Stimulated activated naive CD8-positive, alpha-beta T cell treated with anti-CD3 and anti-CD28 coated beads, Interleukin-15, amount 100 ng/mL, for 72 hours (primary cell): ENCODE measurements at regions not wholly inside any gene's neighbourhood (a gene's known extent, or its start where the extent isn't known, plus 50 kb on each side); places are given as distances from the start of the nearest gene placed in this dataset.
A peak's percentile ranks its signal among the peaks of the same experiment; 100 is the strongest.

ENCODE experiments used
- ATAC-seq: fragments of 150-1000 bp; cut with Tn5 transposase; 2 replicates; pipeline ENCODE4 v1.10.0; 2021; ENCODE audit warnings: mild to moderate bottlenecking, moderate library complexity
- DNase-seq, 2 donors: peaks; one replicate each; pipeline ENCODE4 v3.0.0; 2021 to 2022
- H3K27ac Mint-ChIP-seq, 2 donors: one replicate each; pipeline ENCODE4 v1.8.0; 2022; ENCODE audit warnings: mild to moderate bottlenecking in 2 of 2, mixed read lengths in 2 of 2, moderate library complexity in 2 of 2
- H3K27me3 Mint-ChIP-seq: one replicate; pipeline ENCODE4 v1.8.0; 2022; ENCODE audit warnings: mixed read lengths
- H3K4me1 Mint-ChIP-seq: one replicate; pipeline ENCODE4 v1.8.0; 2022; ENCODE audit warnings: mild to moderate bottlenecking, mixed read lengths
- H3K4me3 Mint-ChIP-seq, 2 donors: one replicate each; pipeline ENCODE4 v1.8.0; 2022; ENCODE audit warnings: mild to moderate bottlenecking in 2 of 2, mixed read lengths in 2 of 2, moderate library complexity in 1 of 2
- H3K9me3 Mint-ChIP-seq, 2 donors: one replicate each; pipeline ENCODE4 v1.8.0; 2022; ENCODE audit warnings: mixed read lengths in 2 of 2

GRCh38 chrY:15535784-15536511 lies 1011.6 kb downstream of the NLGN4Y start:
- peak overlapping the region; percentile 39 to 41 for H3K4me3 Mint-ChIP-seq
- H3K27me3 Mint-ChIP-seq, result no peaks in the 10 kb centered on the region
- peak overlapping the region; percentile 14 to 49 for H3K27ac Mint-ChIP-seq
- DNase-seq (peak; percentile 1 to 35), ATAC-seq (peak; percentile 99)
- peaks cover 7% of the 10 kb centered on the region for H3K4me1 Mint-ChIP-seq
- peaks cover 1 to 2% of the 10 kb centered on the region in 2 donors for H3K9me3 Mint-ChIP-seq

DNA sequence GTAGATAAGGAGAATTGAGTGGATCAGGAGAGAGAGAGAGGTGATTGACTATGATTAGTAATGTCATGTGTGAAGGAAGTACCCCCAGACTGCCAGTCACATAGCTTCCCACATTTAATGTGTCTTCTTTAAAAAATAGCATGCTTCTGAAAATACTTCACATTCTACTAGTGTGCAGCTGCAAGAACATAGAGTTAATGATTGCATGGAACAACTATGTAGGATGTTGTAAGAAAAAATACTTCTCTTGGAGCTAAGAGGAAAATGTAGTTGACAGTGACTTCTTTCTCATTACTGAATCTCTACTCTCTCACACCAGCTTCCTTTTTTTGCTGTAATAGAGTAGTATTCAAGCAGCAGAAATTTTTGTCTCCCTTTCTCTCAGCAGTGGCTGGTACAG lies 1016.2 kb downstream of the NLGN4Y start:
- DNase-seq (no peak), ATAC-seq (no peak)
- no peak overlapping the region for H3K4me3 Mint-ChIP-seq

DNA sequence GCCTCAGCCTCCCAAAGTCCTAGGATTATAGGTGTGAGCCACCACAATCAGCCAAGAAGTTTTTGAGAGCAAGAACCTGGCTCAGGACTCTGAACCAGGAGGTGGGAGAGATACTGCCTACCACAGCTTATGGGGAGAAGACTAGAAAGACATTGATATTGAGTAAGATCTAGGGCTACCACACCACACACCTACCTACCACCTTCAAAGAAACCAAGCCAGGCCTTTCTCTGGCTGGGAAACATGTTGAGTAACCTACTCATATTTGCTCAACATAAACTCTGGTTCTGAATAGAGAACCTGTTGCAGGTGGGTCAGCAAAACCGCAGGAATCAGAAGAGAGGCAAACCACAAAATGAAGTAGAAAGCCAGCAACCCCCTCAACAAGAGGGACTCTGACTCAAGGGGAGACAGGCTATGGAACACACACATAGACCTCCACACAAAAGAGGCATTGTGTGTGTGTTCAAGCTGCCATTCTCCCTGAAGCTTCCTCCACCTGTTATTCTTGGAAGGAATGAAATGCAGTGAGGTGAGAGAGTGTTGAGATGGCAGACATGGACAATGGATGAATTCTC lies 1021.9 kb downstream of the NLGN4Y start:
- DNase-seq (peak in 1 of 2 donors; percentile 21), ATAC-seq (peak; percentile 88)
- Mint-ChIP-seq H3K4me3 (no peak overlapping the region), H3K9me3 (peaks cover 0 to 12% of the 10 kb centered on the region in 2 donors), H3K27me3 (no peaks in the 10 kb centered on the region), H3K27ac (no peak overlapping the region), H3K4me1 (no peaks in the 10 kb centered on the region)

More for the DNA sequence above, 1016.2 kb downstream of the NLGN4Y start:
- no peaks in the 10 kb centered on the region for H3K9me3 Mint-ChIP-seq
- H3K27ac Mint-ChIP-seq, result no peak overlapping the region
- H3K4me1 Mint-ChIP-seq, result peaks cover 7% of the 10 kb centered on the region
- H3K27me3 Mint-ChIP-seq, result no peaks in the 10 kb centered on the region

DNA sequence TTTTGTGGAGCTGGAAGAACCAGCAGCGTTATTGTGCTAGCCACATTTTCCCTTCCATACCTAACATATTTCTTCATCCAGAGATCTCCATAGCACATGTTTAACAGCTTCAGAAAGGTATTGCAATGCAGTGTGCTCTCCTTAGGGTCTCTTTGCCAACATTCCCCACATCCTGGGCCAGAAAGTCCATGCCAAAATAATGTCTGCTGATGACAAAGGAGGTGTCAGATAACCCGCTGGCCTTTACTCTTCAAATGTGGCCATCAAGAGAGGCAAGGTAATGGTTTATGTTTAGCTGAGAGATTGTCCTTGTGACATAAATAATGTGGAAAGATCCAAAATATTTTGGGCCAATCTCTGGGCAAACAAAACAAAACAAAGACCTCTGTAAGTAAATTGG lies 1027.7 kb downstream of the NLGN4Y start:
- DNase-seq, result no peak
- peaks cover 0 to 12% of the 10 kb centered on the region in 2 donors for H3K9me3 Mint-ChIP-seq
- H3K27ac Mint-ChIP-seq, result no peak overlapping the region
- ATAC-seq, result no peak
- no peaks in the 10 kb centered on the region for H3K4me1 Mint-ChIP-seq
- H3K4me3 Mint-ChIP-seq, result no peak overlapping the region
- no peaks in the 10 kb centered on the region for H3K27me3 Mint-ChIP-seq

DNA sequence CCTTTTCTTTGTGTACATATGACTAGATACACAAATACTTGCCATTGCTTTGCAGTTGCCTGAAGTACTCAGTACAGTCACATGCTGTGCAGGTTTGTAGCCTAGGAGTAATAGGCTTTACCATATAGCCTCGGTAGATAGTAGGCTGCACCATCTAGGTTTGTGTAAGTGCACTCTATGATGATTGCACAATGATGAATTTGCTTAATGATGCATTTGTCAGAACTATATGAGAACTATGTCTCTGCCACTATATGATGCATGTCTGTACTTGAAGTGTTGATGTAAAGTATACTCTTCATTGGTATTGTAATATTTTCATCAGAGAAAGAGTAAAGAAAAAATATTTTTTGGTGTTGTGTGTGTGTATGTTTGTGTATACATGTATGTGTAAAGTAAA lies 1030.7 kb downstream of the NLGN4Y start:
- H3K4me1 Mint-ChIP-seq, result no peaks in the 10 kb centered on the region
- peaks cover 0 to 4% of the 10 kb centered on the region in 2 donors for H3K9me3 Mint-ChIP-seq
- DNase-seq (no peak), ATAC-seq (no peak)
- no peaks in the 10 kb centered on the region for H3K27me3 Mint-ChIP-seq
- H3K4me3 Mint-ChIP-seq, result no peak overlapping the region
- H3K27ac Mint-ChIP-seq, result no peak overlapping the region

GRCh38 chrY:15559169-15559568 lies 1034.8 kb downstream of the NLGN4Y start:
- DNase-seq (no peak), ATAC-seq (peak; percentile 57)
- H3K27ac Mint-ChIP-seq, result peak overlapping the region in 1 of 2 donors; percentile 78
- no peaks in the 10 kb centered on the region for H3K4me1 Mint-ChIP-seq
- no peaks in the 10 kb centered on the region for H3K9me3 Mint-ChIP-seq
- H3K27me3 Mint-ChIP-seq, result no peaks in the 10 kb centered on the region
- H3K4me3 Mint-ChIP-seq, result no peak overlapping the region

GRCh38 chrY:15560840-15561239 lies 1036.5 kb downstream of the NLGN4Y start:
- DNase-seq, result no peak
- no peak for ATAC-seq
- peaks cover 0 to 4% of the 10 kb centered on the region in 2 donors for H3K9me3 Mint-ChIP-seq
- H3K27ac Mint-ChIP-seq, result no peak overlapping the region
- no peaks in the 10 kb centered on the region for H3K4me1 Mint-ChIP-seq
- H3K27me3 Mint-ChIP-seq, result no peaks in the 10 kb centered on the region
- no peak overlapping the region for H3K4me3 Mint-ChIP-seq

GRCh38 chrY:15561501-15562289 lies 1037.4 kb downstream of the NLGN4Y start:
- H3K4me1 Mint-ChIP-seq, result no peaks in the 10 kb centered on the region
- H3K27ac Mint-ChIP-seq, result no peak overlapping the region
- DNase-seq (no peak), ATAC-seq (no peak)
- no peaks in the 10 kb centered on the region for H3K27me3 Mint-ChIP-seq
- no peak overlapping the region for H3K4me3 Mint-ChIP-seq
- H3K9me3 Mint-ChIP-seq, result peaks cover 0 to 4% of the 10 kb centered on the region in 2 donors

DNA sequence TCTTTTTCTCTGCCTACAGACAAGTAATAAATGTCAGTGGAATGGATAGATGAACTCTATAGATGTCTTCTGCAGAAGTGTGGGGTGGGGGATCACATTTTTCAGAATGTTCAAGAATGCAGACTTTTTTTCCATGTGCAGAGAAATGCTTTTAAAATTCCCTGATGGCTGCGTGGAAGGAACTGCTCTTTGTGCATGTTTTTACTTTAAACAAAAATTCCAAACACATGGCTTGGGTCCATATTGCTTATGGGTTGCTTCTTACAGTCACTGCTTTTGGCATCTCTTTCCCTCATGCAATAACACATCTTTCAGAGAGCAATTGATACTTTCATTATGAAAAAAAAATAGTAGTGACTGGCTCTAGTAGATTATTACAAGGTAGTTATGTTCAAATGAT lies 1053.6 kb downstream of the NLGN4Y start:
- H3K27ac Mint-ChIP-seq, result no peak overlapping the region
- no peak for DNase-seq
- no peaks in the 10 kb centered on the region for H3K4me1 Mint-ChIP-seq
- ATAC-seq, result no peak
- no peaks in the 10 kb centered on the region for H3K27me3 Mint-ChIP-seq
- H3K4me3 Mint-ChIP-seq, result no peak overlapping the region
- no peaks in the 10 kb centered on the region for H3K9me3 Mint-ChIP-seq

DNA sequence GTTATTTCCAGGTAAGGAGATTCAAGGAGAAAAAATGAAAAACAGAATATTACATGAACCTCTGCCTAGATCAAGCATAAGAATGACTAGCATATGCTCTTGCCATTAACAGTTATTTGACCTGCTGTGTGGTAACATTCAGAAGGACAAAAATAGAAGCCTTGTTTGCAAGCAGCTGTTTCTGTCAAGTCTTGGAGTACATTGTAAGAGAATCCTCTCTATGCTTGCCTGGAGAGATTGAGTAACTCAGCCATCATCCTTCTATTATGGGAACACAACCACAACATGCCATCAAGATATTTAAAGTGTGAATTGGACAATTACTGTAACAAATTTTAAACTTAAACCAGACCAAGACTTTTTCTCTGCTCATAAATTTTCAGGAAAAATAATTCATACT lies 1054.4 kb downstream of the NLGN4Y start:
- no peaks in the 10 kb centered on the region for H3K9me3 Mint-ChIP-seq
- DNase-seq (no peak), ATAC-seq (no peak)
- no peak overlapping the region for H3K27ac Mint-ChIP-seq
- H3K4me3 Mint-ChIP-seq, result no peak overlapping the region
- H3K27me3 Mint-ChIP-seq, result no peaks in the 10 kb centered on the region
- no peaks in the 10 kb centered on the region for H3K4me1 Mint-ChIP-seq

DNA sequence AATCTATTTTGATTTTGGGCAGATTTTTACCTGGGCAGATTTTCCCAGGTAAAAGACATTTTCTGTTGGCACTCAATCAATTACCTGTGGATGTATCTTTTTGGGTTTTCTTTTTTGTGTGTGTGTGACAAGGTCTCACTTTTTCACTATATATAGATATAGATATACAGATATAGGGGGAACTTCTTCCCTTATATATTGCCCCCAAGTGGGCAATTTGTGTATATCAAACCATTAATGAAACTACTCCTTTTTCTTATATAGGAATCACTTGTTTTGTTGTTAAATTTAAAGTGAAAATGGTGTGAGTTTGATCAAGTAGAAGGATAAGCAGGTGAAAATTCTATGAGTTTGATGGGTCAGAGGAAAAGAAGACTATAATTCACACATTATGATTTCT lies 1054.9 kb downstream of the NLGN4Y start:
- H3K4me1 Mint-ChIP-seq, result no peaks in the 10 kb centered on the region
- no peak overlapping the region for H3K4me3 Mint-ChIP-seq
- DNase-seq, result no peak
- H3K9me3 Mint-ChIP-seq, result no peaks in the 10 kb centered on the region
- H3K27me3 Mint-ChIP-seq, result no peaks in the 10 kb centered on the region
- no peak for ATAC-seq
- no peak overlapping the region for H3K27ac Mint-ChIP-seq

DNA sequence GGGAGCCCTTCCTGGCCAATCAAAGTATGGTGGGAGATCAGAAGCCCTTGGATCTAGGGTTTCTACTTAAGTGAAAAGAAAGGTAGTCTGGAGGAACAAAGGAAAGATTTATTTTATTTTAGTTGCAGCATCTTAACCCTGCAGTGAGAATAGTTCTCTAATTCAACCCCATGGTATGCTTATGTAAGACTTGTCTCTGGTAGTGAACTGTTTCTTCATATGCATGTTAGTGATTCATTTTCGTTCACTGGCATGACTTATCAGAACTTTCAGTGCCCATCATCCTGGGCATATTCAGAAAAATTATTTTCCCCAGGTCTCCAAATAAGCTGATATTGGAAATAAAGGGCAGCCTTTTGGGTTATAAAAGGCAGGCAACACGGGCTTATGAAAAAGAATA lies 1058.8 kb downstream of the NLGN4Y start:
- Mint-ChIP-seq H3K9me3 (peaks cover 0 to 4% of the 10 kb centered on the region in 2 donors), H3K27ac (no peak overlapping the region), H3K4me1 (no peaks in the 10 kb centered on the region), H3K4me3 (no peak overlapping the region), H3K27me3 (no peaks in the 10 kb centered on the region)
- no peak for ATAC-seq
- DNase-seq, result no peak

DNA sequence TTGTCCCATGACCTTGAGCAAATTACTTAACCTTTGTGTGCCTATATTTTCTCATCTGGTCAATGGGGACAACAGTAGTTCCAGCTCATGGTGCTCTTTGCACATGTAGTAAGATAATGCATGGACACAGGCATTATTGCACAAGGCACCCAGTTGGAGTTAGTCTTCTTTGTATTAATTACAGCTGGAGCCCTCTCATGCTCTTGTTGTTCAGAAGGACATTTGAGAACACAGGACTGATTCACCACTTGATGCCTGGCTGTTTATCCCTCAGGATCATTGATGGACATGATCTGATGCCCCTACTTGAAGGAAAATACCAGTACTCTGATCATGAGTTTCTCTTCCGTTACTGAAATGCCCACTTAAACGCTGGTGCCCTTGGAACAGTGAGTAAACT lies 1068.6 kb downstream of the NLGN4Y start:
- DNase-seq (no peak), ATAC-seq (no peak)
- Mint-ChIP-seq H3K27me3 (no peaks in the 10 kb centered on the region), H3K27ac (no peak overlapping the region), H3K4me1 (no peaks in the 10 kb centered on the region), H3K9me3 (no peaks in the 10 kb centered on the region), H3K4me3 (no peak overlapping the region)

DNA sequence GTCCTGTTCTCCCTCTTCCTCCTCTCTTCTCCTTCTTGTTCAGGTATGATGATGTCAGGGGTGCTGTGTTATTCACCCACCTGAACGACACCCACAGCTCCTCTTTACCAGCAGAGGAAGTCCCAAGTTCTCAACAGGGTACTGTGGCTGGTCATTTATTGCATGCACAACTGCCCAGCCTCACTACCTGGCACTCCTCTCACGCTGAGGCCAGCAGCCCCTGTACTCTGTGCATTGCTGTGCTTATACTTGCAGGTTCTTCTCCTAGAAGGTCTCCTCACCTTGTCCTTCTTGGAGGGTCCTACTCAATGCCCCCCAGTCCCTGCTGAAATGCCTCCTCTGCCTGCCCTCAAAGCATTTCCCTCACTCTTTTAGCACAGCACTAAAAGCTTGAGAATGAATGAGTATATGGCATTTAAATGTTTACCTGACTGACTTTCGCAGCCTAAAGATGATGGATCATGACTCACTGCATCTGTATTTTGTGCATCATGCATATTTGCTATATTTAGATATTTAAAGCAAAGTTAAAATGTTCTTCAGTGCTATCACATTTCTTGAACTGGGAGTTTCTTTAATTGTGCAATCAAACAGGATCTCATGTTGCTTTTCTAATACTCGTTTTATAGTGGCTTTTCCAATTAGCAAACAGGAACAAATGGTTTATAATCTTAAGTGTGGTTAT lies 1069.3 kb downstream of the NLGN4Y start:
- Mint-ChIP-seq H3K27me3 (no peaks in the 10 kb centered on the region), H3K4me1 (no peaks in the 10 kb centered on the region), H3K4me3 (no peak overlapping the region), H3K27ac (no peak overlapping the region), H3K9me3 (no peaks in the 10 kb centered on the region)
- no peak for ATAC-seq
- DNase-seq, result no peak

- no peaks in the 10 kb centered on the region for H3K27me3 Mint-ChIP-seq
- no peaks in the 10 kb centered on the region for H3K4me1 Mint-ChIP-seq
- H3K4me3 Mint-ChIP-seq, result no peak overlapping the region
- ATAC-seq (no peak), DNase-seq (no peak)
- no peaks in the 10 kb centered on the region for H3K9me3 Mint-ChIP-seq
- no peak overlapping the region for H3K27ac Mint-ChIP-seq
Observed at GRCh38 chrY:15594179-15594578, 1069.8 kb downstream of the NLGN4Y start.

- no peak for DNase-seq
- peaks cover 2 to 10% of the 10 kb centered on the region in 2 donors for H3K9me3 Mint-ChIP-seq
Observed at GRCh38 chrY:15600565-15600964, 1076.2 kb downstream of the NLGN4Y start.

More at GRCh38 chrY:15600565-15600964, 1076.2 kb downstream of the NLGN4Y start:
- Mint-ChIP-seq H3K27ac (no peak overlapping the region), H3K4me3 (no peak overlapping the region), H3K27me3 (no peaks in the 10 kb centered on the region), H3K4me1 (no peaks in the 10 kb centered on the region)
- ATAC-seq, result no peak
